Right atrium auricular region (tissue), 2 donors: ENCODE measurements at regions not wholly inside any gene's neighbourhood (a gene's known extent, or its start where the extent isn't known, plus 50 kb on each side); places are given as distances from the start of the nearest gene placed in this dataset.

Experiments
- DNase-seq: peaks from one replicate; pipeline ENCODE4 v3.0.0-alpha.2; 2019; ENCODE audit warnings: low spot score
- H3K27ac ChIP-seq, 2 donors: fragments of 200-600 bp; sonication (generic); 1 replicate in 1 of 2; 2 replicates in 1 of 2; pipeline ENCODE4 v1.5.1; 2016 to 2019
- H3K27me3 ChIP-seq, 2 donors: fragments of 200-600 bp; sonication (generic); one replicate each; pipeline versions ENCODE4 v1.5.1 to v1.6.0; 2017 to 2019
- H3K36me3 ChIP-seq: fragments of 200-600 bp; sonication (generic); one replicate; pipeline ENCODE4 v1.5.1; 2016
- H3K4me1 ChIP-seq, 2 donors: fragments of 200-600 bp; sonication (generic); one replicate each; pipeline versions ENCODE4 v1.5.1 to v1.6.0; 2017 to 2019
- H3K4me3 ChIP-seq, 2 donors: fragments of 200-600 bp; sonication (generic); 1 replicate in 1 of 2; 2 replicates in 1 of 2; pipeline ENCODE4 v1.5.1; 2017 to 2019; ENCODE audit warnings: mild to moderate bottlenecking in 1 of 2, moderate library complexity in 1 of 2
- H3K9me3 ChIP-seq, 2 donors: fragments of 200-600 bp; sonication (generic); one replicate each; pipeline ENCODE4 v1.5.1; 2019
- CTCF ChIP-seq, 2 donors: fragments of 200-600 bp; sonication (generic); IDR thresholded peaks; one replicate each; pipeline ENCODE4 v1.5.1; 2019; ENCODE audit warnings: antibody characterized with exemption in 2 of 2

DNA sequence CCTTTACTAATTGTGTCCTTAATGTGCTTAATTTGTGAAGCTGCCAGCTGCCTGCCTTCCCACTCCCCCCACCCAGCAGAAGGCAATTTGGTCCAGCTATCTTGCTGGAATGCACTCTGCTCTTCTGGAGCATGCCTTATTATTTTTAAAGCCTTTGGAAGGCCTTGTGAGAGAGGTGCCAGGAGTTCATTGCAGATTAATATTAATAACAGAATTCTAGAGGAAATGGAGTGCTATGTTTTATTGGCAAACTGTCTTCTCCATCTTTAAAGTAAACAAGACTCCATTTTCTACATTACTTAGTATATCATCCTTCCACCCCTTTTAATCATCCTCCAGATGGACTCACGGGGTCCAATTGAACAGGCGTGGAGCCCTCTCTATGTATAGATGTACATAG lies 50.8 kb upstream of the ZNF32 start:
- Histone ChIP-seq H3K27me3 (no peaks in the 10 kb centered on the region), H3K4me1 (peaks cover 0 to 25% of the 10 kb centered on the region in 2 donors), H3K27ac (no peak overlapping the region), H3K9me3 (no peaks in the 10 kb centered on the region), H3K4me3 (no peak overlapping the region), H3K36me3 (no peaks in the 10 kb centered on the region)
- DNase-seq: no peak
- TF ChIP-seq CTCF (IDR thresholded peaks at IDR 0.05): no peak
